GM12801 (cell line): ENCODE measurements at regions not wholly inside any gene's neighbourhood (a gene's known extent, or its start where the extent isn't known, plus 50 kb on each side); places are given as distances from the start of the nearest gene placed in this dataset.

Experiments
- TF ChIP-seq, protein P1 (sequence below): IDR thresholded peaks from one replicate; pipeline ENCODE4 v1.5.1; 2011; ENCODE audit warnings: control low read depth; ENCODE audit not compliant: insufficient read length; ENCODE audit errors: extremely low read depth

DNA sequence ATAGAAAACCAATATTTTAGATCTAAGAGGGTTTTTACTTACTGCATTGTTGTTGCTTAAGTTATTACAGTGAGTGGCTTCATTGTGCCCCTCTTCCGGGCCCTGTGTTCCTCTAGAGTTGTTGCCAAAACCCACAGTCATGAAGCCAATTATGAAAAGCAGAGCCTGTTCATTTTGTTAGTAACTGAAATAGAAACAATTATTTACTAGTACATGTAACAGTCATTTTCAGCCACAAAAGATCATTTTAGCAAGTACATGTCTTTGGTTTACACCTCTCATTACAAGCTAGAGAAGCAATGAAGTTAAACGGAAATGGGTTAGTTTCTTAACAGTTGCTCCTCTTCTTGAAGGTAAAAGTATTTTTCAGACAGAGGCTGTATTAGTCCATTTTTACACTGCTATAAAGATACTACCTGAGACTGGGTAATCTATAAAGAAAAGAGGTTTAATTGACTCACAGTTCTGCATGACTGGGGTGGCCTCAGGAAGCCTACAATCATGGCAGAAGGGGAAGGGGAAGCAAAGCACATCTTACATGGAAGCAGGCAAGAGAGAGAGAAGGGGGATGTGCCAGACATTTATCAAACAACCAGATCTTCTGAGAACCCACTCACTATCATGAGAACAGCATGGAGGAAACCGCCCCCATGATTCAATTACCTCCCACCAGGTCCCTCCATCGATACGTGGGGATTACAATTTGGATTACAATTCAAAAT is 380.5 kb downstream of the SFMBT2 start:
- TF ChIP-seq, protein P1, sequence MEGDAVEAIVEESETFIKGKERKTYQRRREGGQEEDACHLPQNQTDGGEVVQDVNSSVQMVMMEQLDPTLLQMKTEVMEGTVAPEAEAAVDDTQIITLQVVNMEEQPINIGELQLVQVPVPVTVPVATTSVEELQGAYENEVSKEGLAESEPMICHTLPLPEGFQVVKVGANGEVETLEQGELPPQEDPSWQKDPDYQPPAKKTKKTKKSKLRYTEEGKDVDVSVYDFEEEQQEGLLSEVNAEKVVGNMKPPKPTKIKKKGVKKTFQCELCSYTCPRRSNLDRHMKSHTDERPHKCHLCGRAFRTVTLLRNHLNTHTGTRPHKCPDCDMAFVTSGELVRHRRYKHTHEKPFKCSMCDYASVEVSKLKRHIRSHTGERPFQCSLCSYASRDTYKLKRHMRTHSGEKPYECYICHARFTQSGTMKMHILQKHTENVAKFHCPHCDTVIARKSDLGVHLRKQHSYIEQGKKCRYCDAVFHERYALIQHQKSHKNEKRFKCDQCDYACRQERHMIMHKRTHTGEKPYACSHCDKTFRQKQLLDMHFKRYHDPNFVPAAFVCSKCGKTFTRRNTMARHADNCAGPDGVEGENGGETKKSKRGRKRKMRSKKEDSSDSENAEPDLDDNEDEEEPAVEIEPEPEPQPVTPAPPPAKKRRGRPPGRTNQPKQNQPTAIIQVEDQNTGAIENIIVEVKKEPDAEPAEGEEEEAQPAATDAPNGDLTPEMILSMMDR = no peak

DNA sequence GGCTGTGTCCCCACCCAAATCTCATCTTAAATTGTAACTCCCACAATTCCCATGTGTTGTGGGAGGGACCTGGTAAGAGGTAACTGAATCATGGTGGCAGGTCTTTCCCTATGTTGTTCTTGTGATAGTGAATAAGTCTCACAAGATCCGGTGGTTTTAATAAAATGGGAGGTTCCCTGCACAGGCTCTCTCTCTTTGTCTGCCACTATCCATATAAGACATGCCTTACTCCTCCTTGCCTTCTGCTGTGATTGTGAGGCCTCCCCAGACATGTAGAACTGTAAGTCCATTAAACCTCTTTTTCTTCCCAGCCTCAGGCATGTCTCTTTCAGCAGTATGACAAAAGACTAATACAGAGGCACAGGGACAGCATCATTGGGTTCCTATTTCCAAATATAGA is 381.2 kb downstream of the SFMBT2 start:
- TF ChIP-seq, protein P1 = no peak

DNA sequence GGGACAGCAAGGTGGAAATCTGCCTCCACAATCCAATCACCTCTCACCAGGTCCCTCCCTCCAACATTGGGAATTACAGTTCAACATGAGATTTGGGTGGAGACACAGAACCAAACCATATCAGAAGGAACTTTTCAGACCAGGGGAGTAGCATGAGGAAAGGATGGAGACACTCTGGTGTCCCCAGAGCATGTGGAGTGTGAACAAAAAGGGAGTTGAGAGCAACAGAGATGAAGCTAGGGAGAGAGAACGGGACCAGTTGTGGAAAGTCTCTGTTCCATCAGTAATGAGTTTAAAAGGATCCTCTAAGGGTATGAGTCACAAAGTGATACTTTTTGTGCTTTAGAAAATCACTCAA is 382.0 kb downstream of the SFMBT2 start:
- TF ChIP-seq, protein P1 = no peak

DNA sequence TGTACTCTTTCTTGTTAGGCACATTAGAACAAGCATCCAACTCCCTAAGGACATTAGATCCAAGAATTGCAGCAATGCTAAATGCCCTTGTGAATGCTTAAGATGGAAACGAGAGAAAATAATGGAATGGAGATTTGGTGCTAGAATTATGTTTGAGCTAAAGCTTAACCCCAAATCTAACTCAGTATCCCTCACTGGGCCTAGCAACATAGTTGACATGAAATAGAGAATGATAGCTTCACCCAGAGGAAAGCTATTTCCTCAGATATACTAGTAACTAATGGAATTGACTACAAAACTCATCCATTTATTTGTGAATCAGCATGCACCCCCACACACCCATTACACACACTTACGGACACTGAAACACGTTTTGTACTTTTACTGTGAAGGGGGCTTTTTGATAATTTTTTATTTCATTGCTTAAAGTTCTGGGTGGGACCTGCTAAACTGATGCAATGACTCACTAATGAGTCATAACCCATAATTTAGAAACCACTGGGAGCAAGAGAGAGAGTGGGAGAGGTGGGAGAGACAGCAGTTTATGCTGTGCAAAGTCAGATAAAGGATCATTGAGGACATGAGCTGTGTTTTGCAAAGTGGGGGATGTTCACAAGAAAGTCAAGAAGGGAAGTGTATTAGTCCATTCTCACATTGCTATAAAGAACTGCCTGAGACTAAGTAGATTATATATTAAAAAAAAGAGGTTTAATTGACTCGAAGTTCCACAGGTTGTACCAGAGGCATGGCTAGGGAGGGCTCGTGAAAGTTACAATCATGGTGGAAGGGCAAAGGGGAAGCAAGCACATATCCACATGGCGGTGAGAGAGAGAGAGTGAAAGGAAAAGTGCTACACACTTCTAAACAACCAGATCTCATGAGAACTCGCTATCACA is 382.7 kb downstream of the SFMBT2 start:
- TF ChIP-seq, protein P1 = no peak

DNA sequence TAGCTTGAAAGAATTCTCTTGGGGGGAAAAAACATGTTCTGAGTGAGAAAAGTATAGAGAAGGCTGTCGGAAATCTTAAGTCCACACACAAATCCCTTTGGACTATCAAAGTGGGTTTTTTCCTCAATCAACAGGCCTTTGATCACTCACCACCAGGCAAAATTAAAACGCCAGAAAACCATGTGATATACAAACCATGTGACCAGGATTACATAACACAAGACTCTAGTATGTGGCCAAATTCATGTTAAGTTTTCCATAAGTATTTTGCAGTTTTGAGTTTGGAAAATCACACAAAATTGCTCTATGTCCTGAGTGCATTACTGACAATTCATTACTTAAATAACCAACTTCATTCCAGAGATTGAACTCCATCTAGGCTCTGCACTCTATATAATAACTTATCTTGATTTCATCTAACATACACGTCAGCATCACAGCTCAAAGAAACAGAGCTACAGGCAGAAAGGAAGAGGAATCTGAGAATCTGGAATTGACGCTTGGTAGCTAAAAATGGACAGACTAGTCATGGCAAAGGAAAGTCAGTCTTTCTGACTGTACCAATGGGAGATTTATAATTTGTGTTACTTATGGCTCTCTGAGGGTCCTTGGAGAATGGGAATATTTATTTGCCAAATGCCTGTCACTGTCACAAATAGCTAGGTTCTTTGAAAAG is 383.5 kb downstream of the SFMBT2 start:
- TF ChIP-seq, protein P1 = no peak

DNA sequence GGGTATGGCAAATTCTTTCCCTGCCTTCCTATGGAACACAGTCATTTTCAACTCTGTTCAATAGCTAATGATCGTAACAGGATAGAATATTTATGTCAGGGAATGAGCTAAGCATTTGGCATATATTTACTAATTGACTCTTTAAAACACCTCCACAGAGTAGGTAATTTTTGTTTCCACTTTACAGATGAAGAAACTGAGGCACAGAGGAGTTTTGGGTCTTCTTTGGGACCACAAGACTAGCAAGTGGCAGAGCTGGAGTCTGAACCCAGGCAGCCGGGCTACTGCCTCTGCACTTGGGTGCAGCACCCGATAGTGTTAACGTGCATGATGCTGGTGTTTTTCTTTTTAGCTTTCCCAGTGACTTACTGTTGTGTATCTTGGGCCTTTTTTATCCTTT is 384.0 kb downstream of the SFMBT2 start:
- TF ChIP-seq, protein P1 = no peak

DNA sequence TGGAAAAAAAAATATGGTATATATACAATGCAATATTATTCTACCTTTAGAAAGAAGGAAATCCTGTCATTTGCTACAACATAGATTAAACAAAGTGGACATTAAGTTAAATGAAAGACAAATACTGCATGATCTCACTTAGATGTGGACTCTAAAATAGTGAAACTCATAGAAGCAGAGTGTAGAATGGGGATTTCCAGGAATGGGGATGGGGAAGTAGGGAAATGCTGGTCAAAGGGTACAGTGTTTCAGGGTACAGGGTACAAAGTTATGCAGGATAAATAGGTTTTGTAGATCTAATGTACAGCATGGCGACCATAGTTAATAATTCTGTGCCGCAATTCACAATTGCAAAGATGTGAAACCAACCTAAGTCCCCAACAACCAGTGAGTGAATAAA is 385.5 kb downstream of the SFMBT2 start:
- TF ChIP-seq, protein P1 = no peak
